ENCODE measurements at regions not wholly inside any gene's neighbourhood (a gene's known extent, or its start where the extent isn't known, plus 50 kb on each side); places are given as distances from the start of the nearest gene placed in this dataset.
"Not testable (repeated sequence)": the region's sequence is repeated elsewhere in the genome, so short reads cannot be mapped to it uniquely, and the experiment has no call there.

DNA sequence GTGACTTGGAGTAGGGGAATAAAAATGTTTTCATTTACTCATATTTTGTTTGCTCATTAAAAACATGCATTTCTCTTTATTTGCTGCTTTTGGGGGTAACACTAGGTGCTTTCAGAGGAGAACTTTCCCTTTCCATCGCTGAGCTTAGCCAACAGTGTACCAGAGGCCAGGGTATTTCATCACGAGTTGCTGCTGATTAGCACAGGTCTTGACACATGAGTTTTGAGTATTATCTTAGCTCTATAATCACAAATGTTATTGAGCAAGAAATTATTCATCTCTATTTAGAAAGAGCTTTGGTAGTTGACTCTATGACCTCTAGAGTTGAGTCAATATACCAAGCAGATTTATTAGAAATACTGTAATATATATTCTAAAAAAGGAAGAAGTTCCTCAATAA, 375.9 kb downstream of the NXPH1 start:
- no peak for DNase-seq (ENCODE audit: low read depth in 1 of 2, low spot score in 1 of 2)
- no peak for TF ChIP-seq JUND (IDR thresholded peaks at IDR 0.05; ENCODE audit: low read depth)
- in situ Hi-C loops (cut with HindIII; ENCODE audit: low pct_unique_long_range_greater_than_20kb, low sequenced_read_pairs), result no loop called here

DNA sequence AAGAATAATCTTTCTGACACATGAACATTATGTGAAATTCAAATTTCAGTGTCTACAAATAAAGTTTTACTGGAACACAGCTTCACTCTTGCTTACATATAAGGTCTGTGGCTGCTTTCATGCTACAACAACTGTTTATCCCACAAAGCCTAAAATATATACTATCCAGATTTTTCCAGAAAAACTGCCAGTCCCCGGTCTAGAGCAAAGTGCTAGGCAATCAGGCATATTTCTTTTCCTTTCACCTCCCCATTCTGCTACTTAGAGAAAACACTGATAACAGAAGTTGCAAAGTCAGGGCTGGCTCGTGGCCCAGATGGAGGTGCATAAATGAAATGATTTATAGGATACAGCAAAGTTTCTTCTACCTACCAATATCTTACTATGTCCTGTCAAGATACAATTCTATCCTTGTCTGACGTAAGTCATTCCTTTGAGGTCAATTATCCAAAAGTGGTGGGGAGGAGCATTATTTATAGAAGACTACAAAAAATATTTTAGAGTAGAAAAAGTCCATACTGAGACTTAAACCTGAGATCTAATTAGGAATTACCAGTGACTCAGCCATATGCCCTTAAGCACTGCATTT, 384.1 kb downstream of the NXPH1 start:
- DNase-seq (ENCODE audit: low read depth in 1 of 2, low spot score in 1 of 2), result no peak
- in situ Hi-C loops (cut with HindIII; ENCODE audit: low pct_unique_long_range_greater_than_20kb, low sequenced_read_pairs), result no loop called here
- no peak for TF ChIP-seq JUND (IDR thresholded peaks at IDR 0.05; ENCODE audit: low read depth)

DNA sequence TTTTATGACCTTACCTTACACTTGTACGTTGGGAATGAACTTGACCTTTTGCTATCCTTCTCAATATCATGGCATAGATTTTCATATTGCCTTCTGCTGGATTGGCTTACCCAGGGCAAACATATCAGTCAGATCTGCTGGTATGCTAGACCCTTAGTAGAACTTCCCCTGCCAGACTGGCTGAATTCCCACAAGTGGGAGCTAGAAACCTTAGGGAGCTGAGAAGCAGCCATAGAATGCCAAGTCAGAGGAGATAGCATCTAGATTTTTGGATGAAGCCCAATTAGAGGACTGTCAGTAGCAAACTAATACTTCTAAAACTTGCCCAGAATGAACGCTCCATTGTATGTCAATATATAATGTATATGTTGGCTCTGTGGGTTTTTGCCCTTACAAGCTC, 385.0 kb downstream of the NXPH1 start:
- no peak for TF ChIP-seq JUND (IDR thresholded peaks at IDR 0.05; ENCODE audit: low read depth)
- in situ Hi-C loops (cut with HindIII; ENCODE audit: low pct_unique_long_range_greater_than_20kb, low sequenced_read_pairs), result no loop called here
- peak in 1 of 2 experiments; percentile 13 for DNase-seq (ENCODE audit: low read depth in 1 of 2, low spot score in 1 of 2)

DNA sequence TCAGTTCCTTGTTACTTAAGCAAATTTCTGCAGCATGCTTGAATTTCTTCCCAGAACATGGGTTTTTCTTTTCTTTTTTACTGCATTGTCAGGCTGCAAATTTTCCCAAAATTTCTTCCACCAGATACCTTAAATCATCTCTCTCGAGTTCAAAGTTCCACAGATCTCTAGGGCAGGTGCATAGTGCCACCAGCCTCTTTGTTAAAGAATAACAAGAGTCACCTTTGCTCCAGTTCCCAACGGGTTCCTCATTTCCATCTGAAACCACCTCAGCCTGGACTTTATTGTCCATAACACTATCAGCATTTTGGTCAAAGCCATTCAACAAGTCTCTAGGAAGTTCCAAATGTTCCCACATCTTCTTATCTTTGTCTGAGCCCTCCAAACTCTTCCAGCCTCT, 389.2 kb downstream of the NXPH1 start:
- in situ Hi-C loops (cut with HindIII; ENCODE audit: low pct_unique_long_range_greater_than_20kb, low sequenced_read_pairs), result no loop called here
- no peak for TF ChIP-seq JUND (IDR thresholded peaks at IDR 0.05; ENCODE audit: low read depth)
- DNase-seq (ENCODE audit: low read depth in 1 of 2, low spot score in 1 of 2), result no peak

GRCh38 chr7:8823486-8823885, 390.1 kb downstream of the NXPH1 start:
- peak in 1 of 2 experiments; percentile 17 for DNase-seq (ENCODE audit: low read depth in 1 of 2, low spot score in 1 of 2)
- TF ChIP-seq JUND (IDR thresholded peaks at IDR 0.05; ENCODE audit: low read depth), result no peak

DNA sequence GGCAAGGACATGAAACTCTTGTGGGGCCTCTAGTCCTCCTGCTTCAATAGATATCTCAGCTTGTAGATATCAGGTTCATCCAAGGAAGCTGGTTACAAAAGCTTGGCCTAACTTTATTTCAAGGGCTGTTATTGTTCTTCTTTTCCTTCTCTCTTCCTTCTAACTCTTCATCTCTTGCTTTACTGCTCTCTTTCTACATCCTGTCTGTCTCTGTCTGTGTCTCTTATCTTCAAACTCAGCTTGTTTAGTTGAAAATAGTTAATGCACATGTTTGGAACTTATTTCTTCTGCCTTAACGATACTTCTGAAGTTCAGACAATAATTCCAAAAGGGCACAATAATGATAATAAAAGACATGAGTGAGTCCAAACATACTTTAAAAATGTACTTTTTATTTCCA, 393.9 kb downstream of the NXPH1 start:
- TF ChIP-seq JUND (IDR thresholded peaks at IDR 0.05; ENCODE audit: low read depth), result no peak
- in situ Hi-C loops (cut with HindIII; ENCODE audit: low pct_unique_long_range_greater_than_20kb, low sequenced_read_pairs), result no loop called here
- DNase-seq (ENCODE audit: low read depth in 1 of 2, low spot score in 1 of 2), result no peak

More at GRCh38 chr7:8823486-8823885, 390.1 kb downstream of the NXPH1 start:
- in situ Hi-C loops (cut with HindIII; ENCODE audit: low pct_unique_long_range_greater_than_20kb, low sequenced_read_pairs), result no loop called here

- in situ Hi-C loops (cut with HindIII; ENCODE audit: low pct_unique_long_range_greater_than_20kb, low sequenced_read_pairs), result no loop called here
- TF ChIP-seq JUND (IDR thresholded peaks at IDR 0.05; ENCODE audit: low read depth), result no peak
Observed at GRCh38 chr7:8829100-8829499, 395.7 kb downstream of the NXPH1 start.

GRCh38 chr7:8831376-8831775, 398.0 kb downstream of the NXPH1 start:
- no peak for DNase-seq (ENCODE audit: low read depth in 1 of 2, low spot score in 1 of 2)
- in situ Hi-C loops (cut with HindIII; ENCODE audit: low pct_unique_long_range_greater_than_20kb, low sequenced_read_pairs), result no loop called here
- no peak for TF ChIP-seq JUND (IDR thresholded peaks at IDR 0.05; ENCODE audit: low read depth)

More at GRCh38 chr7:8829100-8829499, 395.7 kb downstream of the NXPH1 start:
- no peak for DNase-seq (ENCODE audit: low read depth in 1 of 2, low spot score in 1 of 2)

- no peak for DNase-seq (ENCODE audit: low read depth in 1 of 2, low spot score in 1 of 2)
- in situ Hi-C loops (cut with HindIII; ENCODE audit: low pct_unique_long_range_greater_than_20kb, low sequenced_read_pairs), result no loop called here
- TF ChIP-seq JUND (IDR thresholded peaks at IDR 0.05; ENCODE audit: low read depth), result no peak
Observed at GRCh38 chr7:8833355-8833754, 399.9 kb downstream of the NXPH1 start.

- DNase-seq (ENCODE audit: low read depth in 1 of 2, low spot score in 1 of 2), result no peak
- TF ChIP-seq JUND (IDR thresholded peaks at IDR 0.05; ENCODE audit: low read depth), result no peak
- in situ Hi-C loops (cut with HindIII; ENCODE audit: low pct_unique_long_range_greater_than_20kb, low sequenced_read_pairs), result no loop called here
Observed at GRCh38 chr7:8841171-8841570, 407.8 kb downstream of the NXPH1 start.

DNA sequence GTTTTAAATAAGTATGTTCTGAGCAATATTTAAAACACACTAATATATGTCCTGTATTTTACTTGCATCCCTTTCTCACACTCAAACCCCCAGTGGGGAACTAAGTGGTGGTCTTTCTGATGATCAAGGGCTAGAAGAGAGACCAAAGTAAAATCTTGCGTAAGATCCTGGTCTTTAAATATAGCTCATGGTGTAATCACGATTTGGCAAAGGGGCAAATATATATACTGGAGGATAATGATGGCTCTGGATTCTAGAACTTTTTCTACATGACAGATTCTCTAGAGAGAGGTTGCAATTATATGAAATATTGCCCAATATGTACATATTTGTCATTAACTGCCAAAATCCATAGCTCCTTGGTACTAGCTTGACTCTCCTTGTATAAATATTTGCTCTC, 438.3 kb downstream of the NXPH1 start:
- no peak for TF ChIP-seq JUND (IDR thresholded peaks at IDR 0.05; ENCODE audit: low read depth)
- in situ Hi-C loops (cut with HindIII; ENCODE audit: low pct_unique_long_range_greater_than_20kb, low sequenced_read_pairs), result no loop called here

GRCh38 chr7:8881916-8882315, 448.5 kb downstream of the NXPH1 start:
- no peak for TF ChIP-seq JUND (IDR thresholded peaks at IDR 0.05; ENCODE audit: low read depth)
- in situ Hi-C loops (cut with HindIII; ENCODE audit: low pct_unique_long_range_greater_than_20kb, low sequenced_read_pairs), result no loop called here
- no peak for DNase-seq (ENCODE audit: low read depth in 1 of 2, low spot score in 1 of 2)

More for the DNA sequence above, 438.3 kb downstream of the NXPH1 start:
- DNase-seq (ENCODE audit: low read depth in 1 of 2, low spot score in 1 of 2), result no peak

- in situ Hi-C loops (cut with HindIII; ENCODE audit: low pct_unique_long_range_greater_than_20kb, low sequenced_read_pairs), result no loop called here
- no peak for TF ChIP-seq JUND (IDR thresholded peaks at IDR 0.05; ENCODE audit: low read depth)
Observed at GRCh38 chr7:8885480-8886000, 452.1 kb downstream of the NXPH1 start.

GRCh38 chr7:8890346-8890745, 456.9 kb downstream of the NXPH1 start:
- DNase-seq (ENCODE audit: low read depth in 1 of 2, low spot score in 1 of 2); in situ Hi-C loops (cut with HindIII; ENCODE audit: low pct_unique_long_range_greater_than_20kb, low sequenced_read_pairs): not testable (repeated sequence)

More at GRCh38 chr7:8885480-8886000, 452.1 kb downstream of the NXPH1 start:
- no peak for DNase-seq (ENCODE audit: low read depth in 1 of 2, low spot score in 1 of 2)
